HUES6 (cell line): ENCODE measurements at regions not wholly inside any gene's neighbourhood (a gene's known extent, or its start where the extent isn't known, plus 50 kb on each side); places are given as distances from the start of the nearest gene placed in this dataset.
"Not testable (repeated sequence)": the region's sequence is repeated elsewhere in the genome, so short reads cannot be mapped to it uniquely, and the experiment has no call there.

Experiments used
- H3K27ac ChIP-seq: 2 replicates; pipeline ENCODE4 v1.7.0; 2013; ENCODE audit warnings: low read depth, mild to moderate bottlenecking, low read length, inconsistent platforms
- H3K27me3 ChIP-seq: 2 replicates; pipeline ENCODE4 v1.6.1; 2013; ENCODE audit warnings: low read length; ENCODE audit not compliant: control insufficient read depth, insufficient read depth
- H3K36me3 ChIP-seq: 2 replicates; pipeline ENCODE4 v1.6.1; 2013; ENCODE audit warnings: low read length; ENCODE audit not compliant: control insufficient read depth, insufficient read depth
- H3K4me1 ChIP-seq: 2 replicates; pipeline ENCODE4 v1.6.1; 2013; ENCODE audit warnings: low read length; ENCODE audit not compliant: control insufficient read depth, insufficient read depth
- H3K4me3 ChIP-seq: 2 replicates; pipeline ENCODE4 v1.5.1; 2013; ENCODE audit warnings: low read depth, low read length
- H3K9ac ChIP-seq: one replicate; pipeline ENCODE4 v1.6.1; 2013; ENCODE audit warnings: mild to moderate bottlenecking, low read length
- H3K9me3 ChIP-seq: 2 replicates; pipeline ENCODE4 v1.6.1; 2013; ENCODE audit warnings: low read depth, low read length; ENCODE audit not compliant: control insufficient read depth, insufficient read depth

DNA sequence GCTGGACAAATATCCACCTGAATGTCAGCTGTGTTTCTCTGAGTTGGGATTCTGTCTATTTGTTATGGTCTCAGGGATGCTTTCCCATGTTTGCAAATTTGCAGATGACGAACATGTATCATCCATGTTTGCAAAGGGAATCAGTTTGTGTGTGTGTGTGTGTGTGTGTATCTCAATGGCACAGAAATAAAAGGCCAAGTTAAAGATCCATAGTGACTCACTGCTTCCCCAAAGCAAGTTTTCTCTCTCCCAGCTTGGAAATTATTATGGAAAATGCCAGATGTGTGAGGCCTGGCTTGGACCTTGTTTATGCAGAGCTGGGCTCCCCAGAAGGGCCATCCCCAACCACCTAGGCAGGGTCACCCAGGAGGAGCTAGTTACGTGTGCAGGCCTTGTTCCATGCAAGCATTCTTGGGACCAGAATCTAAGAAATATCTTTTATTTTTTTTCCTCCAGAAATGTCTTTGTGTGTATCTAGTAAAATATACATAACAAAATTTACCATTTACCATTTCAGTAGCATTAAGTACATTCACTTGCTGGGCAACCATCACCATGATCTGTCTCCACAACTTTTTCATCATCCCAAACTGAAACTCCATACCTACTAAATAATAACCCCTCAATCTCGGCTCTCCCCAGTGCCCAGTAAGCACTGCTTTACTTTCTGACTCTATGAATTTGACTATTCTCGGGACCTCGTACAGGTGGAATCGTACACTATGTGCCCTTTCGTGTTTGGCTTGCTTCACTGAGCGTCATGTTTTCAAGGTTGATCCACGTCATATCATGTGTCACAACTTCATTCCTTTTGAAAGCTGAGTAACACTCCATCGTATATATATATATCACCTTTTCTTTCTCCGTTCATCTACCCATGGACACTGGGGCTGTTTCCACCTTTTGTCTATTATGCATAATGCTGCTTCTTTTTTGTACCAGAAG lies 56.6 kb upstream of the WNT7B start:
- peaks cover 5% of the 10 kb centered on the region for H3K27me3 ChIP-seq
- H3K36me3 ChIP-seq, result no peaks in the 10 kb centered on the region
- H3K4me1 ChIP-seq, result peaks cover 18% of the 10 kb centered on the region
- no peak overlapping the region for H3K27ac ChIP-seq
- H3K9me3 ChIP-seq, result no peaks in the 10 kb centered on the region
- no peak overlapping the region for H3K9ac ChIP-seq
- no peak overlapping the region for H3K4me3 ChIP-seq

GRCh38 chr22:46034480-46034879 lies 57.5 kb upstream of the WNT7B start:
- H3K27ac ChIP-seq, H3K9me3 ChIP-seq, H3K36me3 ChIP-seq, H3K27me3 ChIP-seq, H3K4me3 ChIP-seq, H3K9ac ChIP-seq: not testable (repeated sequence)
- H3K4me1 ChIP-seq, result peaks cover 18% of the 10 kb centered on the region

DNA sequence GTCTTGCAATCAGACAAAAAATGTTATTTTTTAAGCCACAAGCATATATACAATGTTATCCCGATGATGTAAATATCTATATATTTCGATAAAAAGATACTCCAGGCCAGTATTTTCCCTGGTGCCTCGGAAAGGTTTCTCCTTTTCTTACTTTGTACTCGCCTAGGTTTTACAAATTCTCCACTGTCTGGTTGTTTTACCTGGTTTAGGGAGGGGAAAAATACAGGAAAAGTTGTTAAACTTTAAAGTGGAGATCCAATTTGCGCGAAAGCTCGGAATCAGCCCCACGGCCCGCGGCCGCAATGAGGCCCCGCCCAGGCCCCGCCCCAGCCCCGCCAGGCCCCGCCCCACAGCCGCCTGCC lies 58.4 kb upstream of the WNT7B start:
- H3K36me3 ChIP-seq, result no peaks in the 10 kb centered on the region
- H3K27ac ChIP-seq, result peak overlapping the region; percentile 65; the same call in 1 of the 2 replicates
- peak overlapping the region; percentile 29 for H3K9ac ChIP-seq
- H3K4me3 ChIP-seq, result peak overlapping the region; percentile 87
- H3K9me3 ChIP-seq, result no peaks in the 10 kb centered on the region
- no peaks in the 10 kb centered on the region for H3K27me3 ChIP-seq
- H3K4me1 ChIP-seq, result peaks cover 18% of the 10 kb centered on the region

DNA sequence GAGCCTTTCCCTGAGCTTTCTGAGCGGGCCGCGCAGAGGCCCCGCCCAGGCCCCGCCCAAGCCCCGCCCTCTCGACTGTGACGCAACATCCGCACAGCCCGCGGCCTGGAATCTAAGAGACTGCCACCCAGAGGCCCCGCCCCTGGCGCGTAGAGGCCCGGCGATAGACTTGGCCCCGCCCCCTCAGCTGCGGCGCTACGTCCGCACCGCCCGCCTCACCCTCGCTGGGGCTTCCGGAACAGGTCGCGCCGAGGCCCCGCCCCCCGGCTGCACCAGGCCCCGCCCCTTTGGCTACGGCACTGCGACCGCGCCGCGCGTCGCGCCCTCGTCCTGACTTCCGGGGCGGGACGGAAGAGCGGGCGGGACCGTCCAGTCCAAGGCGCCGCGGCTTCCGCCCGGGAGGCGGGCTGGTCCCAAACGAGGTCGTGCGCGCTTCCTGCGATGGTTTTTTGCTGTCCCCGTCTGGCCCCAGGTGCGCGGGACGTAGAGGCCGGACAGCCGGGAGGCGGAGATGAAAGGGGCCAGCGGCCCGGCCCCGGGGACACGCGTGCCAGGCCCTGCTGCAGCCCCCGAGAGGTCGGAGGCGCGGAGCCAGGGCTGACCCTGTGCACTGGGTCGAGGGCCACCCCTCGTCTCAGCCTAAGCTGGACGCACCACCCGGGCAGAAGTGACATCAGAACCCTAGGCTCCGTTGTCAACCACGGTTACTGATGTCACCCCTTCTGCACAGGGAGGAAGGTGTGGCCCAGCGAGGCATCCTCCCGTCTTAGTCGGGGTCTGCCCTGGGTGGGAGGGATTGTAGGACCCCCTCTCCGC lies 59.0 kb upstream of the WNT7B start:
- Histone ChIP-seq H3K4me1 (peaks cover 17% of the 10 kb centered on the region), H3K9ac (peak overlapping the region; percentile 74), H3K27me3 (no peaks in the 10 kb centered on the region), H3K36me3 (no peaks in the 10 kb centered on the region), H3K27ac (no peak overlapping the region; the same call in 1 of the 2 replicates), H3K9me3 (no peaks in the 10 kb centered on the region), H3K4me3 (peak overlapping the region; percentile 92)

- no peaks in the 10 kb centered on the region for H3K36me3 ChIP-seq
- no peaks in the 10 kb centered on the region for H3K27me3 ChIP-seq
- H3K9me3 ChIP-seq, result no peaks in the 10 kb centered on the region
- peak overlapping the region; percentile 74 for H3K9ac ChIP-seq
- H3K4me1 ChIP-seq, result peaks cover 13% of the 10 kb centered on the region
- H3K27ac ChIP-seq, result no peak overlapping the region
- peak overlapping the region; percentile 92 for H3K4me3 ChIP-seq
Observed at GRCh38 chr22:46036558-46037408, 59.8 kb upstream of the WNT7B start.

GRCh38 chr22:46038174-46038487 lies 61.2 kb upstream of the WNT7B start:
- Histone ChIP-seq H3K27me3 (no peaks in the 10 kb centered on the region), H3K9ac (no peak overlapping the region), H3K4me3 (no peak overlapping the region), H3K27ac (no peak overlapping the region), H3K36me3 (no peaks in the 10 kb centered on the region), H3K4me1 (peaks cover 7% of the 10 kb centered on the region; the same call in 1 of the 2 replicates), H3K9me3 (no peaks in the 10 kb centered on the region)

- H3K36me3 ChIP-seq, result no peaks in the 10 kb centered on the region
- H3K27ac ChIP-seq, result no peak overlapping the region
- H3K9ac ChIP-seq, result no peak overlapping the region
- H3K4me1 ChIP-seq, result peaks cover 11% of the 10 kb centered on the region
- no peak overlapping the region for H3K4me3 ChIP-seq
- no peaks in the 10 kb centered on the region for H3K9me3 ChIP-seq
- H3K27me3 ChIP-seq, result peaks cover 4% of the 10 kb centered on the region
Observed at GRCh38 chr22:46038516-46039430, 61.8 kb upstream of the WNT7B start.

- Histone ChIP-seq H3K4me3 (no peak overlapping the region), H3K9ac (no peak overlapping the region), H3K36me3 (no peaks in the 10 kb centered on the region), H3K27ac (no peak overlapping the region), H3K9me3 (no peaks in the 10 kb centered on the region), H3K27me3 (peaks cover 12% of the 10 kb centered on the region), H3K4me1 (peaks cover 19% of the 10 kb centered on the region)
Observed at GRCh38 chr22:46039535-46039934, 62.6 kb upstream of the WNT7B start.

DNA sequence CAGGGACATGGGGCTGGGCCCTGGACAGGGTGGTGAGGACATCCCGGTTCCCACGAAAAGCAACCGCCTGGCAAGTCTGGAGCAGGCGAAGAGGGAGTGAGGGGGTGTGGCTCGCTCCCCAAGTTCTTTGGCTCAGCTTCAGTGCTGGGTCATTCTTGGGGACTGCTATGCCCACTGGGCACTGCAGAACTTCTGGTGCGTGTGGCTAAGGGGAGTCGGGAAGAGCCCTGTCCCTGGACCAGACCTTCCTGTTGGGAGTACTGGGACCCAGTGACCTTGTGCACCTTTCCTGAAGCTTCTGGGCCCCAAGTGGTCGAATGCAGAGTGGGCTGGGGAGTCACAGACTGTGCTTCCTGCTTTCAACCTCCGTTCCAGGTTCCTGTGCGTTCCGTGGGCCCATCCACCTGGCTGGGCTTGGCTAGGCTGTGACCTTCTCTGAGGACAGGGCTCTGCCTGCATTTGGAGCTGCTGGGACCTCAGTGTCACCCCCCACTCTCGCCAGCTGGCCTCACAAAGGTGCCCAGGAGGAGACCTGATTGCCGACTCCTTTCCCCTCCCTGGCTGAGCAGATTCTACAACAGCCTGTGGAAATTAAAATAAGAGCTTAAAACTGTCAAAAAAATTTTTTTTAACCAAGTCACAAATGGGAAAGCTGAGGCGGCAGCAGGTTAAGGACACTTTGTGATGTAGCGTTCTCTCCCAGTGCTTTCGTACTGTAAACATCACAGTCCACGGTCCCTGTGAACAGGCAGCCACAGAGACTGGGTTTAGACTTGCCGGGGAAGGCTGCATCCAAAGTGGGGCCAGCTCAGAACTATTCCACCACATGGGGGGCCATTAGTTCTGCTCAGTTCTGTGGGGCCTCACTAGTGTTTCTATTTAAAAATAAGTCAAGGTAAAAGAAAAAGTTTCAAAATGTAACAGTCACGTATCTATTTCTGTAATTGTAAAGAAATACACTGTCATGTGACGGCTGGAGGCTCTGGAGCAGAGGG lies 63.8 kb upstream of the WNT7B start:
- Histone ChIP-seq H3K27ac (no peak overlapping the region), H3K9me3 (no peaks in the 10 kb centered on the region), H3K9ac (no peak overlapping the region), H3K4me1 (peaks cover 21% of the 10 kb centered on the region), H3K36me3 (no peaks in the 10 kb centered on the region), H3K4me3 (no peak overlapping the region), H3K27me3 (peaks cover 24% of the 10 kb centered on the region)
